ENCODE measurements at regions not wholly inside any gene's neighbourhood (a gene's known extent, or its start where the extent isn't known, plus 50 kb on each side); places are given as distances from the start of the nearest gene placed in this dataset.
A peak's percentile ranks its signal among the peaks of the same experiment; 100 is the strongest.

GRCh38 chr19:30222992-30223865 lies 149.0 kb upstream of the ZNF536 start:
- peaks cover 27% of the 10 kb centered on the region for H3K4me1 Mint-ChIP-seq (ENCODE audit: unreplicated experiment)
- H3K27ac Mint-ChIP-seq (ENCODE audit: unreplicated experiment) = no peak overlapping the region
- TF ChIP-seq CTCF (IDR thresholded peaks at IDR 0.05; ENCODE audit: unreplicated experiment) = no peak
- peaks cover 26% of the 10 kb centered on the region for H3K27me3 Mint-ChIP-seq (ENCODE audit: unreplicated experiment)
- peak; percentile 38 for DNase-seq (ENCODE audit: low spot score)
- peak overlapping the region; percentile 5 for H3K4me3 Mint-ChIP-seq (ENCODE audit: unreplicated experiment)
- peaks cover 5% of the 10 kb centered on the region for H3K36me3 Mint-ChIP-seq (ENCODE audit: low read depth, unreplicated experiment)
- H3K9me3 Mint-ChIP-seq (ENCODE audit: unreplicated experiment) = no peaks in the 10 kb centered on the region

- Mint-ChIP-seq H3K27me3 (ENCODE audit: unreplicated experiment) (peaks cover 27% of the 10 kb centered on the region), H3K4me3 (ENCODE audit: unreplicated experiment) (no peak overlapping the region), H3K36me3 (ENCODE audit: low read depth, unreplicated experiment) (peaks cover 5% of the 10 kb centered on the region), H3K9me3 (ENCODE audit: unreplicated experiment) (no peaks in the 10 kb centered on the region), H3K27ac (ENCODE audit: unreplicated experiment) (no peak overlapping the region), H3K4me1 (ENCODE audit: unreplicated experiment) (peaks cover 30% of the 10 kb centered on the region)
- no peak for TF ChIP-seq CTCF (IDR thresholded peaks at IDR 0.05; ENCODE audit: unreplicated experiment)
- DNase-seq (ENCODE audit: low spot score) = no peak
Measured at GRCh38 chr19:30223866-30224688, 148.1 kb upstream of the ZNF536 start.

- H3K36me3 Mint-ChIP-seq (ENCODE audit: low read depth, unreplicated experiment) = peaks cover 5% of the 10 kb centered on the region
- H3K4me1 Mint-ChIP-seq (ENCODE audit: unreplicated experiment) = peaks cover 30% of the 10 kb centered on the region
- no peak overlapping the region for H3K27ac Mint-ChIP-seq (ENCODE audit: unreplicated experiment)
- no peak for TF ChIP-seq CTCF (IDR thresholded peaks at IDR 0.05; ENCODE audit: unreplicated experiment)
- peaks cover 25% of the 10 kb centered on the region for H3K27me3 Mint-ChIP-seq (ENCODE audit: unreplicated experiment)
- DNase-seq (ENCODE audit: low spot score) = no peak
- H3K9me3 Mint-ChIP-seq (ENCODE audit: unreplicated experiment) = no peaks in the 10 kb centered on the region
- H3K4me3 Mint-ChIP-seq (ENCODE audit: unreplicated experiment) = peak overlapping the region; percentile 76
Measured at GRCh38 chr19:30224689-30225606, 147.2 kb upstream of the ZNF536 start.

GRCh38 chr19:30225676-30226463 lies 146.3 kb upstream of the ZNF536 start:
- Mint-ChIP-seq H3K36me3 (ENCODE audit: low read depth, unreplicated experiment) (peaks cover 5% of the 10 kb centered on the region), H3K4me1 (ENCODE audit: unreplicated experiment) (peaks cover 30% of the 10 kb centered on the region), H3K4me3 (ENCODE audit: unreplicated experiment) (no peak overlapping the region), H3K27ac (ENCODE audit: unreplicated experiment) (no peak overlapping the region), H3K9me3 (ENCODE audit: unreplicated experiment) (no peaks in the 10 kb centered on the region), H3K27me3 (ENCODE audit: unreplicated experiment) (peaks cover 25% of the 10 kb centered on the region)
- DNase-seq (ENCODE audit: low spot score) = no peak
- no peak for TF ChIP-seq CTCF (IDR thresholded peaks at IDR 0.05; ENCODE audit: unreplicated experiment)
